ENCODE measurements at regions not wholly inside any gene's neighbourhood (a gene's known extent, or its start where the extent isn't known, plus 50 kb on each side); places are given as distances from the start of the nearest gene placed in this dataset.

- no peak overlapping the region for H3K4me3 ChIP-seq
- no peaks in the 10 kb centered on the region for H3K4me1 ChIP-seq
- H3K36me3 ChIP-seq, result no peaks in the 10 kb centered on the region
- H3K27ac ChIP-seq, result no peak overlapping the region
- no peaks in the 10 kb centered on the region for H3K9me3 ChIP-seq
- intact Hi-C loops (cut with DNase I), result no loop called here
- no peaks in the 10 kb centered on the region for H3K27me3 ChIP-seq
- ATAC-seq (peak in 3 of 4 donors; percentile 28 to 44 (median 33)), DNase-seq (no peak)
- TF ChIP-seq CTCF (IDR thresholded peaks at IDR 0.05) (no peak), POLR2A (IDR thresholded peaks at IDR 0.05) (no peak)
- 18% methylated on average over 3 of the region's 9 CpGs for WGBS (ENCODE audit: insufficient coverage, low coverage, low lambda C conversion rate, missing lambda C conversion rate)
Observed at GRCh38 chr2:217248312-217248935, 388.6 kb upstream of the TNP1 start.

GRCh38 chr2:217247476-217247875 lies 387.6 kb upstream of the TNP1 start:
- Histone ChIP-seq H3K36me3 (no peaks in the 10 kb centered on the region), H3K27me3 (no peaks in the 10 kb centered on the region), H3K9me3 (no peaks in the 10 kb centered on the region), H3K27ac (no peak overlapping the region), H3K4me1 (no peaks in the 10 kb centered on the region), H3K4me3 (no peak overlapping the region)
- no peak for TF ChIP-seq CTCF (IDR thresholded peaks at IDR 0.05)
- TF ChIP-seq POLR2A (IDR thresholded peaks at IDR 0.05), result no peak
- 78% methylated on average over 7 of the region's 8 CpGs for WGBS (ENCODE audit: insufficient coverage, low coverage, low lambda C conversion rate, missing lambda C conversion rate)
- DNase-seq (no peak), ATAC-seq (no peak)
- intact Hi-C loops (cut with DNase I), result no loop called here

DNA sequence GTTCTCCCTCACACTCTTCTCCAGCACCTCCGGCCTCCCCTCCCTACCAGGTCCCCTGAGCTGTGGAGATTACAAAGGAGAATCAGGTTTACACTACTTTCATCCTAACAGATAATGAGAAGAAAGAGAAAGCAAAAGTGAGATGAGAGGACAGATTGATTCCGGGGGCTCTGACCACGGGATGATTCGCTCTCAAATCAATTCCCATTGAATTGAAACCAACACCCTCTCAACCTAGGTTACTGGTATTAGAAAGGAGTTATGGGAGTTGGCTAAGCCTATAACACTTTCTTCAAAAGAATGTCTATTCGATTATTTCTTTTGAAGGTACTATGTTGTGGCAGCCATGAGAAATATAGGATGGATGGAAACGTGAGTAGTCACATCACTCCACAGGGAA lies 386.2 kb upstream of the TNP1 start:
- no peak overlapping the region for H3K4me3 ChIP-seq
- no peaks in the 10 kb centered on the region for H3K4me1 ChIP-seq
- ATAC-seq (no peak), DNase-seq (no peak)
- intact Hi-C loops (cut with DNase I), result no loop called here
- H3K27me3 ChIP-seq, result no peaks in the 10 kb centered on the region
- 52% methylated on average over 6 of the region's 6 CpGs for WGBS (ENCODE audit: insufficient coverage, low coverage, low lambda C conversion rate, missing lambda C conversion rate)
- H3K36me3 ChIP-seq, result no peaks in the 10 kb centered on the region
- H3K9me3 ChIP-seq, result no peaks in the 10 kb centered on the region
- no peak for TF ChIP-seq CTCF (IDR thresholded peaks at IDR 0.05)
- no peak overlapping the region for H3K27ac ChIP-seq

DNA sequence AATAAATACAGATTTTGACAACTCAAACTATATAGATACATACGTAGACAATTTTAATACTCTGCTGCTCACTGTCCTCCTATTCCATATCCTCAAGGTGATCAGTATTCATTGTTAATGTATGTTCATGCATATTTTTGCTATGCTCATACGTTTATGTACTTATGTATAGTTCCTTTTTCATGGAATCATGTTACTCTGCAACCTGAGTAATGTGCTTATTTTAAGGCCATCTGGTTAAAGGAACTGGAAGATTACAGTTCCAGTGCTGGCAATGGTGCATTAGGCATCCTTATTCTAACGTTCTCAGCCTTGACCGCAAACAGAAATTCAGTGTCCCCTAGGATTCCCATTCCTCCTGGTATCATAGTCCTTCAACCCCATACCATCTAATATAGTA lies 385.0 kb upstream of the TNP1 start:
- no peak for TF ChIP-seq CTCF (IDR thresholded peaks at IDR 0.05)
- no peak for TF ChIP-seq POLR2A (IDR thresholded peaks at IDR 0.05)
- intact Hi-C loops (cut with DNase I), result no loop called here
- no peak for DNase-seq
- Histone ChIP-seq H3K4me3 (no peak overlapping the region), H3K4me1 (no peaks in the 10 kb centered on the region), H3K36me3 (no peaks in the 10 kb centered on the region), H3K27ac (no peak overlapping the region), H3K27me3 (no peaks in the 10 kb centered on the region), H3K9me3 (no peaks in the 10 kb centered on the region)
- WGBS (ENCODE audit: insufficient coverage, low coverage, low lambda C conversion rate, missing lambda C conversion rate), result 75% methylated on average over 4 of the region's 4 CpGs
- ATAC-seq, result no peak

DNA sequence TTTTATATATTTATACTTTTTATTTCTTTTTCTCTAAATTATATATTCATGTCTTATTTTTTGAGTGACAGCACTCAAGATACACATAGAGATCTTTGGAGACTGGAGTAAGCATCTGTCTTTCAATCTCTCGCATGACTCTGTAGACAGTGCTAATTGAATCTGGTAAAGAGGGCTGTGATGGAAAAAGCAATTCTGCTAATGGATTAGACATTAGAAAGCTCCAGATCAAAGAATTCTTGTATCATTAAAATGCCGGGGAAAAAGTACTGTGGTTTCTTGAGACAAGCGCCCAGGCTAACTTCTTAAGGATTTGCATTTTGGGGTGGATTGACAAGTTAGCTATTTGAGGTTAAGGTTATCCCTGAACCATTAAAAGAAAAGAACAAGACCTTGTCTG lies 383.1 kb upstream of the TNP1 start:
- Histone ChIP-seq H3K27me3 (no peaks in the 10 kb centered on the region), H3K27ac (no peak overlapping the region), H3K4me3 (no peak overlapping the region), H3K36me3 (no peaks in the 10 kb centered on the region), H3K9me3 (no peaks in the 10 kb centered on the region), H3K4me1 (no peaks in the 10 kb centered on the region)
- ATAC-seq (no peak), DNase-seq (no peak)
- intact Hi-C loops (cut with DNase I), result no loop called here
- WGBS (ENCODE audit: insufficient coverage, low coverage, low lambda C conversion rate, missing lambda C conversion rate), result 75% methylated on average over 3 of the region's 3 CpGs
- no peak for TF ChIP-seq POLR2A (IDR thresholded peaks at IDR 0.05)
- TF ChIP-seq CTCF (IDR thresholded peaks at IDR 0.05), result no peak
